Liver (tissue), 8 donors: ENCODE measurements at regions not wholly inside any gene's neighbourhood (a gene's known extent, or its start where the extent isn't known, plus 50 kb on each side); places are given as distances from the start of the nearest gene placed in this dataset.

ENCODE experiments used
- DNase-seq: peaks from one replicate; pipeline ENCODE4 v3.0.0-alpha.2; 2017; ENCODE audit warnings: low spot score
- H3K27ac ChIP-seq, 2 donors: one replicate each; pipeline ENCODE4 v1.7.0; 2013; ENCODE audit warnings: inconsistent platforms in 2 of 2, low read length in 2 of 2, control low read depth in 1 of 2, low read depth in 1 of 2, mild to moderate bottlenecking in 1 of 2
- H3K27me3 ChIP-seq, 4 donors: one replicate each; pipeline versions ENCODE4 v1.6.1 to v1.7.0; 2013; ENCODE audit warnings: low read length in 3 of 4, inconsistent platforms in 1 of 4, mild to moderate bottlenecking in 1 of 4, moderate library complexity in 1 of 4; ENCODE audit not compliant: control insufficient read depth in 4 of 4, insufficient read depth in 4 of 4
- H3K36me3 ChIP-seq, 4 donors: one replicate each; pipeline versions ENCODE4 v1.6.1 to v1.7.0; 2013; ENCODE audit warnings: low read length in 3 of 4, mild to moderate bottlenecking in 3 of 4, low read depth in 1 of 4, moderate library complexity in 1 of 4; ENCODE audit not compliant: control insufficient read depth in 4 of 4, insufficient read depth in 3 of 4
- H3K4me1 ChIP-seq, 4 donors: one replicate each; pipeline versions ENCODE4 v1.6.1 to v1.7.0; 2013; ENCODE audit warnings: low read length in 3 of 4, mild to moderate bottlenecking in 3 of 4, moderate library complexity in 1 of 4; ENCODE audit not compliant: control insufficient read depth in 4 of 4, insufficient read depth in 4 of 4
- H3K4me3 ChIP-seq, 3 donors: one replicate each; pipeline versions ENCODE4 v1.6.1 to v1.7.0; 2013; ENCODE audit warnings: low read length in 3 of 3, control low read depth in 1 of 3, low read depth in 1 of 3, mild to moderate bottlenecking in 1 of 3
- H3K9ac ChIP-seq, 2 donors: one replicate each; pipeline ENCODE4 v1.7.0; 2013; ENCODE audit warnings: low read length in 2 of 2, mild to moderate bottlenecking in 2 of 2, moderate library complexity in 2 of 2, control low read depth in 1 of 2, low read depth in 1 of 2
- H3K9me3 ChIP-seq, 4 donors: one replicate each; pipeline versions ENCODE4 v1.6.1 to v1.7.0; 2013; ENCODE audit warnings: low read length in 3 of 4; ENCODE audit not compliant: control insufficient read depth in 4 of 4
- EGR1 ChIP-seq, 2 donors: IDR thresholded peaks; 2 replicates each; pipeline ENCODE4 v1.6.1; 2016 to 2018; ENCODE audit warnings: antibody characterized with exemption in 2 of 2, low read depth in 2 of 2
- FOXA1 ChIP-seq: IDR thresholded peaks from 2 replicates; pipeline ENCODE4 v1.6.1; 2016; ENCODE audit warnings: antibody characterized with exemption
- FOXA2 ChIP-seq: IDR thresholded peaks from 2 replicates; pipeline ENCODE4 v1.6.1; 2016; ENCODE audit warnings: antibody characterized with exemption
- GABPA ChIP-seq, 2 donors: IDR thresholded peaks in 1 of 2; conservative IDR thresholded peaks in 1 of 2; 2 replicates each; pipeline ENCODE4 v1.6.1; 2016; ENCODE audit warnings: antibody characterized with exemption in 2 of 2, mild to moderate bottlenecking in 1 of 2, moderate library complexity in 1 of 2
- HNF4A ChIP-seq, 2 donors: conservative IDR thresholded peaks; 2 replicates each; pipeline ENCODE4 v1.6.1; 2016; ENCODE audit warnings: antibody characterized with exemption in 2 of 2, mild to moderate bottlenecking in 2 of 2
- HNF4G ChIP-seq: IDR thresholded peaks from 2 replicates; pipeline ENCODE4 v1.6.1; 2016; ENCODE audit warnings: antibody characterized with exemption
- JUND ChIP-seq, 2 donors: IDR thresholded peaks; 2 replicates each; pipeline ENCODE4 v1.6.1; 2016; ENCODE audit warnings: antibody characterized with exemption in 2 of 2
- NR2F2 ChIP-seq: IDR thresholded peaks from 2 replicates; pipeline ENCODE4 v1.6.1; 2016; ENCODE audit warnings: antibody characterized with exemption
- RAD21 ChIP-seq, 2 donors: IDR thresholded peaks; 2 replicates each; pipeline ENCODE4 v1.6.1; 2016; ENCODE audit warnings: antibody characterized with exemption in 2 of 2, mild to moderate bottlenecking in 2 of 2
- REST ChIP-seq: IDR thresholded peaks from 2 replicates; pipeline ENCODE4 v1.6.1; 2016; ENCODE audit warnings: antibody characterized with exemption, mild to moderate bottlenecking
- RXRA ChIP-seq, 2 donors: IDR thresholded peaks; 2 replicates each; pipeline ENCODE4 v1.6.1; 2017 to 2018; ENCODE audit warnings: antibody characterized with exemption in 2 of 2, mild to moderate bottlenecking in 1 of 2
- SP1 ChIP-seq: IDR thresholded peaks from 2 replicates; pipeline ENCODE4 v1.6.1; 2018; ENCODE audit warnings: antibody characterized with exemption, mild to moderate bottlenecking
- TAF1 ChIP-seq: conservative IDR thresholded peaks from 2 replicates; pipeline ENCODE4 v1.6.1; 2016; ENCODE audit warnings: antibody characterized with exemption, mild to moderate bottlenecking
- YY1 ChIP-seq: IDR thresholded peaks from 2 replicates; pipeline ENCODE4 v1.6.1; 2016; ENCODE audit warnings: antibody characterized with exemption, mild to moderate bottlenecking
- ZBTB33 ChIP-seq: IDR thresholded peaks from 2 replicates; pipeline ENCODE4 v1.6.1; 2016; ENCODE audit warnings: antibody characterized with exemption
- WGBS: extraction: QIAGEN DNeasy Blood & Tissue Kit; methylation state at CpG from one replicate; pipeline ENCODE4 v1.1.7; 2013; 5-methylcytosine and 5-hydroxymethylcytosine counted together
- TF ChIP-seq, protein P1 (sequence below): fragments of 150-350 bp; IDR thresholded peaks from 2 replicates; pipeline ENCODE4 v1.5.1; 2017; ENCODE audit warnings: improper control_type of control experiment, low read depth, low read length; ENCODE audit not compliant: missing input control
- TF ChIP-seq, protein P2 (sequence below): IDR thresholded peaks from 2 replicates; pipeline ENCODE4 v1.6.1; 2016; ENCODE audit warnings: antibody characterized with exemption
- TF ChIP-seq, protein P3 (sequence below): IDR thresholded peaks from 2 replicates; pipeline ENCODE4 v1.6.1; 2016; ENCODE audit warnings: antibody characterized with exemption
- donor health status: healthy.
- donor health status: healthy.
- donor health status: healthy.
- donor health status: healthy.
- donor health status: healthy.

DNA sequence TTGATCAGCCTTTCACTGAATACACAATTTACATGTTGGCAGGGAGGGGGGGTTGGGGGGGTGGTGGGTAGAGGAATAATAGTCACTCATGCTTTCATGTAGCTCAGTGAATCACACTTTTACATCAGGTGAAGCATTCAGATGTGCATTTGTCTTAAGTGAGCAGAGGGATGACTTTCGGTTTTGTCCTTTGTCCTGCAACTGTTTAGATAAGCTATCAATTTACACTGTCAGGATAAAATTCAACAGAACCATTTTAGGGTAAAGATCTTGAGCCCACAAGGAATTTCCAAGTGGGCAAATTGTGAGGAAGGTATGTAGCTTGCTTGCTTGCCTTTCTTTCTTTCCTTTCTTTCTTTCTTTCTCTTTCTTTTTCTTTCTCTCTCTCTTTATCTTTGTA, 576.2 kb downstream of the MTRR start:
- Histone ChIP-seq H3K4me1 (no peaks in the 10 kb centered on the region), H3K27me3 (no peaks in the 10 kb centered on the region), H3K9me3 (no peaks in the 10 kb centered on the region), H3K4me3 (no peak overlapping the region), H3K36me3 (no peaks in the 10 kb centered on the region), H3K9ac (no peak overlapping the region), H3K27ac (no peak overlapping the region)
- 46% methylated on average over 1 of the region's 1 CpG for WGBS
- DNase-seq, result no peak
- TF ChIP-seq REST (no peak), EGR1 (IDR thresholded peaks at IDR 0.05; ENCODE audit: low read depth in 2 of 2) (no peak), TAF1 (no peak), NR2F2 (no peak), GABPA (IDR thresholded peaks at IDR 0.05 in 1 of 2, conservative IDR thresholded peaks at IDR 0.05 in 1 of 2) (no peak), HNF4A (conservative IDR thresholded peaks at IDR 0.05) (no peak), YY1 (no peak), RAD21 (IDR thresholded peaks at IDR 0.05) (no peak), ZBTB33 (no peak), SP1 (no peak), FOXA1 (no peak), RXRA (IDR thresholded peaks at IDR 0.05) (no peak), FOXA2 (no peak), HNF4G (no peak), JUND (IDR thresholded peaks at IDR 0.05) (no peak)
- TF ChIP-seq, protein P1, sequence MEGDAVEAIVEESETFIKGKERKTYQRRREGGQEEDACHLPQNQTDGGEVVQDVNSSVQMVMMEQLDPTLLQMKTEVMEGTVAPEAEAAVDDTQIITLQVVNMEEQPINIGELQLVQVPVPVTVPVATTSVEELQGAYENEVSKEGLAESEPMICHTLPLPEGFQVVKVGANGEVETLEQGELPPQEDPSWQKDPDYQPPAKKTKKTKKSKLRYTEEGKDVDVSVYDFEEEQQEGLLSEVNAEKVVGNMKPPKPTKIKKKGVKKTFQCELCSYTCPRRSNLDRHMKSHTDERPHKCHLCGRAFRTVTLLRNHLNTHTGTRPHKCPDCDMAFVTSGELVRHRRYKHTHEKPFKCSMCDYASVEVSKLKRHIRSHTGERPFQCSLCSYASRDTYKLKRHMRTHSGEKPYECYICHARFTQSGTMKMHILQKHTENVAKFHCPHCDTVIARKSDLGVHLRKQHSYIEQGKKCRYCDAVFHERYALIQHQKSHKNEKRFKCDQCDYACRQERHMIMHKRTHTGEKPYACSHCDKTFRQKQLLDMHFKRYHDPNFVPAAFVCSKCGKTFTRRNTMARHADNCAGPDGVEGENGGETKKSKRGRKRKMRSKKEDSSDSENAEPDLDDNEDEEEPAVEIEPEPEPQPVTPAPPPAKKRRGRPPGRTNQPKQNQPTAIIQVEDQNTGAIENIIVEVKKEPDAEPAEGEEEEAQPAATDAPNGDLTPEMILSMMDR, result no peak
- TF ChIP-seq, protein P2, sequence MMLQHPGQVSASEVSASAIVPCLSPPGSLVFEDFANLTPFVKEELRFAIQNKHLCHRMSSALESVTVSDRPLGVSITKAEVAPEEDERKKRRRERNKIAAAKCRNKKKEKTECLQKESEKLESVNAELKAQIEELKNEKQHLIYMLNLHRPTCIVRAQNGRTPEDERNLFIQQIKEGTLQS, result no peak
- TF ChIP-seq, protein P3, sequence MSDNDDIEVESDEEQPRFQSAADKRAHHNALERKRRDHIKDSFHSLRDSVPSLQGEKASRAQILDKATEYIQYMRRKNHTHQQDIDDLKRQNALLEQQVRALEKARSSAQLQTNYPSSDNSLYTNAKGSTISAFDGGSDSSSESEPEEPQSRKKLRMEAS, result no peak

GRCh38 chr5:8446179-8446578, 577.2 kb downstream of the MTRR start:
- Histone ChIP-seq H3K4me1 (no peaks in the 10 kb centered on the region), H3K36me3 (no peaks in the 10 kb centered on the region), H3K9me3 (no peaks in the 10 kb centered on the region), H3K4me3 (no peak overlapping the region), H3K27ac (no peak overlapping the region), H3K27me3 (no peaks in the 10 kb centered on the region), H3K9ac (no peak overlapping the region)
- no peak for DNase-seq
- TF ChIP-seq NR2F2 (no peak), FOXA2 (no peak), YY1 (no peak), JUND (IDR thresholded peaks at IDR 0.05) (no peak), ZBTB33 (no peak), HNF4A (conservative IDR thresholded peaks at IDR 0.05) (no peak), FOXA1 (no peak), GABPA (IDR thresholded peaks at IDR 0.05 in 1 of 2, conservative IDR thresholded peaks at IDR 0.05 in 1 of 2) (no peak), EGR1 (IDR thresholded peaks at IDR 0.05; ENCODE audit: low read depth in 2 of 2) (no peak), SP1 (no peak)
- TF ChIP-seq, protein P2, result no peak
- 58% methylated on average over 2 of the region's 2 CpGs for WGBS
